Esophagus muscularis mucosa (tissue), 4 donors: ENCODE measurements at regions not wholly inside any gene's neighbourhood (a gene's known extent, or its start where the extent isn't known, plus 50 kb on each side); places are given as distances from the start of the nearest gene placed in this dataset.

Experiments
- DNase-seq: peaks from one replicate; pipeline ENCODE4 v3.0.0-alpha.2; 2017; ENCODE audit errors: extremely low spot score
- H3K27ac ChIP-seq, 4 donors: fragments of 200-600 bp; sonication (generic); replicated peaks in 1 of 4; 1 replicate in 3 of 4; 2 replicates in 1 of 4; pipeline ENCODE4 v1.5.1; 2016 to 2019; ENCODE audit warnings: mild to moderate bottlenecking in 1 of 4
- H3K27me3 ChIP-seq, 4 donors: fragments of 200-600 bp; sonication (generic); one replicate each; pipeline versions ENCODE4 v1.5.1 to v1.6.0; 2016 to 2019
- H3K36me3 ChIP-seq, 4 donors: fragments of 200-600 bp; sonication (generic); one replicate each; pipeline ENCODE4 v1.5.1; 2016 to 2019
- H3K4me1 ChIP-seq, 4 donors: fragments of 200-600 bp; sonication (generic); one replicate each; pipeline ENCODE4 v1.5.1; 2016 to 2019
- H3K4me3 ChIP-seq, 4 donors: fragments of 200-600 bp; sonication (generic); 1 replicate in 2 of 4; 2 replicates in 2 of 4; pipeline ENCODE4 v1.5.1; 2016 to 2019; ENCODE audit warnings: mild to moderate bottlenecking in 4 of 4, moderate library complexity in 1 of 4
- H3K9me3 ChIP-seq, 4 donors: fragments of 200-600 bp; sonication (generic); 1 replicate in 3 of 4; 2 replicates in 1 of 4; pipeline ENCODE4 v1.5.1; 2016 to 2019
- CTCF ChIP-seq, 3 experiments: fragments of 200-600 bp in 2 of 3; fragments of 450-650 bp in 1 of 3; sonication (generic) in 2 of 3; IDR thresholded peaks; one replicate each; pipeline ENCODE4 v1.5.1; 2017 to 2019; ENCODE audit warnings: antibody characterized with exemption in 3 of 3, mild to moderate bottlenecking in 2 of 3, moderate library complexity in 1 of 3
- EP300 ChIP-seq: sonication (generic); formaldehyde crosslinking; IDR thresholded peaks from one replicate; pipeline ENCODE4 v1.6.1; 2017; ENCODE audit warnings: antibody characterized with exemption
- POLR2A ChIP-seq: fragments of 450-650 bp; IDR thresholded peaks from one replicate; pipeline ENCODE4 v1.6.1; 2017; ENCODE audit warnings: antibody characterized with exemption, moderate library complexity, mild to moderate bottlenecking, low read depth
- POLR2AphosphoS5 ChIP-seq, 2 donors: sonication (generic); formaldehyde crosslinking; IDR thresholded peaks; one replicate each; pipeline ENCODE4 v1.6.1; 2017; ENCODE audit warnings: antibody characterized with exemption in 2 of 2
- WGBS: methylation state at CpG from one replicate; pipeline ENCODE4 v1.1.5; 2018; 5-methylcytosine and 5-hydroxymethylcytosine counted together
- intact Hi-C: fragments of 100-400 bp; cut with DNase I; formaldehyde crosslinking; loops from one replicate; pipeline ENCODE4 v1.15.1; 2023

DNA sequence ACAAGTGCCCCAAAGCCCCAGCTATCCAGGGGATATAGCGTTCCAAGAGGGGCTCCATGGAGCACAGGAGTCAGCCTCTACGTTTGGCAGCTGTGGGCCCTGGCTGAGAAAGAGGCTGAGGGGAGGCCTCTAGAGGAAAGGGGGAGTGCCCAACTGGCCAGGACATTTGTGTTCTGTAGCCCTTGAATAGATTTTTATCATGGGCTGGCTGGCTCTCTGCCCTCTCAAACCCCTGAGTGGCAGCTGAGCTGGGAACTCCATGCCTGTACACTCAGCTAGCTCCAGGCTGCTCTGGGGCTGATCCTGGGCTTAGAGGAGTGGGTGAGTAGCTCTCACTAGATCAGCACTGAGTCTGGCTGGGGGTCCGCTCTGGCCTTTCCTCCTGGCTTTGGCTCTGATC lies 285.0 kb downstream of the ZSWIM6 start:
- Histone ChIP-seq H3K4me1 (peaks cover 0 to 24% (median 20%) of the 10 kb centered on the region in 4 donors), H3K4me3 (no peak overlapping the region), H3K9me3 (no peaks in the 10 kb centered on the region), H3K27ac (no peak overlapping the region), H3K36me3 (no peaks in the 10 kb centered on the region), H3K27me3 (no peaks in the 10 kb centered on the region)
- no peak for DNase-seq
- intact Hi-C loops = no loop called here
- WGBS = 89% methylated on average over 3 of the region's 3 CpGs
- no peak for TF ChIP-seq POLR2AphosphoS5 (IDR thresholded peaks at IDR 0.05)
- no peak for TF ChIP-seq CTCF (IDR thresholded peaks at IDR 0.05)
- TF ChIP-seq EP300 = no peak
- no peak for TF ChIP-seq POLR2A

DNA sequence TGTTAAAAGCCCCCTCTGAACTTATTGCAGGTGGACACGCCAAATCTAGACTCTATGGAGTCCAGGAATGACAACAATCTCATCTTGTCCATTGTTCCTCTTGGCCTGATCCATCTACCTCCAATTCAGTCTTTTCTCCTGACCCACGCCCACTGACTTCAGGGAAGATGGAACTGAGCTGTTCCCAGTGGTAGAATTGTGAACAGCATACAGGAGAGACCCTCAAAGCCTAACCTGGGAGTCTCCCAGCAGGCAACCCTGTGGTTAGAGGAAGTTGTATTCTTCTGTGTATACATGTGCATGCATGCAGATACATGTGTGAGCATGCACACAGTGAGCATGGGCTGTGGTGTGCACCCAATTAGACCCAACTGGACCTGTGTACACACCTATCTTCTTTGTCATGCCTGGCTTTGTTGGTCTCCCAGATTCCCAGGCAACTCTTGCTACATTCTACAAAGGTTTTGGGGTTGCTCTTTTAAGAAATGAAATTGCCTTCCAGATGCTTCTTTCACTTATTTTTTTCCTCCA lies 286.0 kb downstream of the ZSWIM6 start:
- Histone ChIP-seq H3K27me3 (no peaks in the 10 kb centered on the region), H3K36me3 (no peaks in the 10 kb centered on the region), H3K4me3 (no peak overlapping the region), H3K27ac (no peak overlapping the region), H3K4me1 (peaks cover 0 to 24% (median 20%) of the 10 kb centered on the region in 4 donors), H3K9me3 (no peaks in the 10 kb centered on the region)
- no peak for TF ChIP-seq POLR2A
- TF ChIP-seq CTCF (IDR thresholded peaks at IDR 0.05) = no peak
- TF ChIP-seq EP300 = no peak
- no peak for TF ChIP-seq POLR2AphosphoS5 (IDR thresholded peaks at IDR 0.05)
- 100% methylated on average over 2 of the region's 2 CpGs for WGBS
- DNase-seq = no peak
- intact Hi-C loops = no loop called here

GRCh38 chr5:61618577-61618976 lies 286.5 kb downstream of the ZSWIM6 start:
- 92% methylated on average over 4 of the region's 4 CpGs for WGBS
- no peaks in the 10 kb centered on the region for H3K9me3 ChIP-seq
- no peak overlapping the region for H3K27ac ChIP-seq
- peaks cover 0 to 24% (median 22%) of the 10 kb centered on the region in 4 donors for H3K4me1 ChIP-seq
- no peaks in the 10 kb centered on the region for H3K36me3 ChIP-seq
- no peak for DNase-seq
- no peak for TF ChIP-seq CTCF (IDR thresholded peaks at IDR 0.05)
- no peak for TF ChIP-seq EP300
- TF ChIP-seq POLR2AphosphoS5 (IDR thresholded peaks at IDR 0.05) = no peak
- TF ChIP-seq POLR2A = no peak
- no peaks in the 10 kb centered on the region for H3K27me3 ChIP-seq
- intact Hi-C loops = no loop called here
- no peak overlapping the region for H3K4me3 ChIP-seq

- no peaks in the 10 kb centered on the region for H3K36me3 ChIP-seq
- H3K27ac ChIP-seq = peak overlapping the region in 3 of 4 donors; percentile 1 to 61 (median 49)
- H3K4me3 ChIP-seq = no peak overlapping the region
- TF ChIP-seq CTCF (IDR thresholded peaks at IDR 0.05) (no peak), EP300 (no peak), POLR2AphosphoS5 (IDR thresholded peaks at IDR 0.05) (no peak), POLR2A (no peak)
- H3K4me1 ChIP-seq = peaks cover 0 to 24% (median 22%) of the 10 kb centered on the region in 4 donors
- H3K9me3 ChIP-seq = no peaks in the 10 kb centered on the region
- 90% methylated on average over 3 of the region's 3 CpGs for WGBS
- DNase-seq = no peak
- H3K27me3 ChIP-seq = no peaks in the 10 kb centered on the region
- intact Hi-C loops = no loop called here
Measured at GRCh38 chr5:61619289-61619688, 287.2 kb downstream of the ZSWIM6 start.
